GM06990 (cell line): ENCODE measurements at regions not wholly inside any gene's neighbourhood (a gene's known extent, or its start where the extent isn't known, plus 50 kb on each side); places are given as distances from the start of the nearest gene placed in this dataset.

Experiments
- DNase-seq: peaks from one replicate; pipeline ENCODE4 v3.0.0-alpha.2; 2011; ENCODE audit not compliant: insufficient read length; ENCODE audit errors: extremely low read depth
- H3K27me3 ChIP-seq: replicated peaks from 2 replicates; pipeline ENCODE4 v1.6.0; 2011; ENCODE audit warnings: low read length; ENCODE audit not compliant: control insufficient read depth, insufficient read depth
- H3K36me3 ChIP-seq: 2 replicates; pipeline ENCODE4 v1.5.1; 2011; ENCODE audit warnings: low read length; ENCODE audit not compliant: control insufficient read depth, insufficient read depth
- H3K4me3 ChIP-seq: replicated peaks from 2 replicates; pipeline ENCODE4 v1.5.1; 2011; ENCODE audit warnings: low read depth, mild to moderate bottlenecking, control low read depth, low read length
- CTCF ChIP-seq: IDR thresholded peaks from 2 replicates; pipeline ENCODE4 v1.5.1; 2011; ENCODE audit warnings: low read length, control low read depth, mild to moderate bottlenecking, inconsistent platforms; ENCODE audit not compliant: insufficient read depth, poor library complexity, severe bottlenecking

- DNase-seq: no peak
- TF ChIP-seq CTCF: no peak
- no peaks in the 10 kb centered on the region for H3K36me3 ChIP-seq
- no peaks in the 10 kb centered on the region for H3K27me3 ChIP-seq
- no peak overlapping the region for H3K4me3 ChIP-seq
Measured at GRCh38 chr2:103618112-103618511, 856.3 kb downstream of the TMEM182 start.

GRCh38 chr2:103627301-103627700 is 865.5 kb downstream of the TMEM182 start:
- no peak overlapping the region for H3K4me3 ChIP-seq
- DNase-seq: no peak
- TF ChIP-seq CTCF: no peak
- H3K27me3 ChIP-seq: no peaks in the 10 kb centered on the region
- H3K36me3 ChIP-seq: no peaks in the 10 kb centered on the region

GRCh38 chr2:103638978-103639377 is 877.1 kb downstream of the TMEM182 start:
- Histone ChIP-seq H3K27me3 (no peaks in the 10 kb centered on the region), H3K4me3 (no peak overlapping the region), H3K36me3 (no peaks in the 10 kb centered on the region)
- no peak for DNase-seq
- no peak for TF ChIP-seq CTCF

GRCh38 chr2:103656558-103656957 is 894.7 kb downstream of the TMEM182 start:
- DNase-seq: no peak
- H3K27me3 ChIP-seq: no peaks in the 10 kb centered on the region
- H3K4me3 ChIP-seq: no peak overlapping the region
- no peak for TF ChIP-seq CTCF
- no peaks in the 10 kb centered on the region for H3K36me3 ChIP-seq

GRCh38 chr2:103660519-103660918 is 898.7 kb downstream of the TMEM182 start:
- no peak for TF ChIP-seq CTCF
- Histone ChIP-seq H3K36me3 (no peaks in the 10 kb centered on the region), H3K27me3 (no peaks in the 10 kb centered on the region), H3K4me3 (no peak overlapping the region)
- DNase-seq: no peak

- no peak for DNase-seq
- H3K36me3 ChIP-seq: no peaks in the 10 kb centered on the region
- H3K4me3 ChIP-seq: no peak overlapping the region
- H3K27me3 ChIP-seq: no peaks in the 10 kb centered on the region
- TF ChIP-seq CTCF: no peak
Measured at GRCh38 chr2:103660947-103661346, 899.1 kb downstream of the TMEM182 start.
